Lung (tissue), 11 donors: ENCODE measurements at regions not wholly inside any gene's neighbourhood (a gene's known extent, or its start where the extent isn't known, plus 50 kb on each side); places are given as distances from the start of the nearest gene placed in this dataset.

Experiments
- ATAC-seq: fragments of 200-7000 bp; cut with Tn5 transposase; one replicate; pipeline ENCODE4 v1.9.1; 2020; ENCODE audit warnings: moderate number of reproducible peaks; ENCODE audit not compliant: insufficient read depth, low FRiP score
- DNase-seq, 3 donors: peaks; one replicate each; pipeline ENCODE4 v3.0.0-alpha.2; 2013 to 2017
- H3K27ac ChIP-seq, 2 donors: one replicate each; pipeline ENCODE4 v1.5.1; 2013; ENCODE audit warnings: mild to moderate bottlenecking in 2 of 2, moderate library complexity in 2 of 2, control low read depth in 1 of 2, inconsistent platforms in 1 of 2, low read depth in 1 of 2, low read length in 1 of 2
- H3K27me3 ChIP-seq, 3 donors: one replicate each; pipeline ENCODE4 v1.5.1; 2013; ENCODE audit warnings: low read length in 2 of 3; ENCODE audit not compliant: control insufficient read depth in 3 of 3, insufficient read depth in 3 of 3
- H3K36me3 ChIP-seq, 4 donors: one replicate each; pipeline ENCODE4 v1.5.1; 2013; ENCODE audit warnings: low read length in 4 of 4, mild to moderate bottlenecking in 1 of 4, moderate library complexity in 1 of 4; ENCODE audit not compliant: control insufficient read depth in 4 of 4, insufficient read depth in 4 of 4
- H3K4me1 ChIP-seq, 5 donors: one replicate each; pipeline ENCODE4 v1.5.1; 2013; ENCODE audit warnings: low read length in 5 of 5, mild to moderate bottlenecking in 2 of 5, moderate library complexity in 1 of 5; ENCODE audit not compliant: control insufficient read depth in 5 of 5, insufficient read depth in 5 of 5
- H3K4me3 ChIP-seq: one replicate; pipeline ENCODE4 v1.5.1; 2013; ENCODE audit warnings: mild to moderate bottlenecking, control low read depth, moderate library complexity
- H3K9ac ChIP-seq, 2 donors: one replicate each; pipeline ENCODE4 v1.5.1; 2013; ENCODE audit warnings: low read length in 2 of 2, control low read depth in 1 of 2; ENCODE audit not compliant: insufficient read depth in 1 of 2
- H3K9me3 ChIP-seq, 4 donors: one replicate each; pipeline ENCODE4 v1.5.1; 2013; ENCODE audit warnings: low read length in 3 of 4, mild to moderate bottlenecking in 1 of 4, moderate library complexity in 1 of 4; ENCODE audit not compliant: control insufficient read depth in 4 of 4, insufficient read depth in 3 of 4
- CTCF ChIP-seq: IDR thresholded peaks from 2 replicates; pipeline ENCODE4 v1.5.1; 2012; ENCODE audit warnings: mild to moderate bottlenecking; ENCODE audit errors: control extremely low read depth, extremely low read depth
- WGBS, 2 donors: extraction: QIAGEN DNeasy Blood & Tissue Kit; methylation state at CpG; one replicate each; pipeline ENCODE4 v1.1.7; 2013; 5-methylcytosine and 5-hydroxymethylcytosine counted together
- donor health status: control.
- donor health status: control.
- donor health status: Bipolar disorder and iron deficiency.
- donor health status: healthy.
- donor health status: DM: yes; HTN: yes; CAD: no.

- ATAC-seq (no peak), DNase-seq (no peak)
- WGBS, 2 donors = 0 to 3% methylated on average over 1 of the region's 1 CpG
- Histone ChIP-seq H3K9ac (no peak overlapping the region), H3K9me3 (peaks cover 0 to 2% (median 0%) of the 10 kb centered on the region in 4 donors), H3K4me1 (peaks cover 0 to 4% (median 0%) of the 10 kb centered on the region in 5 donors), H3K27ac (no peak overlapping the region), H3K36me3 (no peaks in the 10 kb centered on the region), H3K4me3 (no peak overlapping the region), H3K27me3 (no peaks in the 10 kb centered on the region)
- TF ChIP-seq CTCF = no peak
Measured at GRCh38 chr4:177047851-177048174, 255.1 kb upstream of the VEGFC start.

GRCh38 chr4:177051473-177052060 is 258.1 kb upstream of the NEIL3 start:
- DNase-seq = no peak
- no peak for TF ChIP-seq CTCF
- WGBS, 2 donors = 76 to 83% methylated on average over 7 of the region's 7 CpGs
- Histone ChIP-seq H3K9ac (no peak overlapping the region), H3K36me3 (no peaks in the 10 kb centered on the region), H3K4me3 (no peak overlapping the region), H3K9me3 (peaks cover 0 to 2% (median 0%) of the 10 kb centered on the region in 4 donors), H3K27me3 (no peaks in the 10 kb centered on the region), H3K27ac (no peak overlapping the region), H3K4me1 (peaks cover 0 to 7% (median 0%) of the 10 kb centered on the region in 5 donors)
- ATAC-seq = peak; percentile 37

- Histone ChIP-seq H3K9me3 (peaks cover 0 to 2% (median 0%) of the 10 kb centered on the region in 4 donors), H3K4me1 (peaks cover 0 to 7% (median 0%) of the 10 kb centered on the region in 5 donors), H3K27me3 (no peaks in the 10 kb centered on the region), H3K4me3 (no peak overlapping the region), H3K9ac (no peak overlapping the region), H3K27ac (no peak overlapping the region), H3K36me3 (no peaks in the 10 kb centered on the region)
- WGBS, 2 donors = 81 to 90% methylated on average over 4 of the region's 4 CpGs
- ATAC-seq (no peak), DNase-seq (no peak)
- no peak for TF ChIP-seq CTCF
Measured at GRCh38 chr4:177052211-177052934, 257.3 kb upstream of the NEIL3 start.
